EH (cell line): ENCODE measurements at regions not wholly inside any gene's neighbourhood (a gene's known extent, or its start where the extent isn't known, plus 50 kb on each side); places are given as distances from the start of the nearest gene placed in this dataset.
"Not testable (repeated sequence)": the region's sequence is repeated elsewhere in the genome, so short reads cannot be mapped to it uniquely, and the experiment has no call there.

Source experiments
- DNase-seq: peaks from one replicate; pipeline ENCODE4 v3.0.0-alpha.2; 2015; ENCODE audit warnings: low read depth

GRCh38 chr19:30103981-30104380 is 161.9 kb downstream of the URI1 start:
- DNase-seq, result no peak

GRCh38 chr19:30105316-30105715 is 163.3 kb downstream of the URI1 start:
- no peak for DNase-seq

GRCh38 chr19:30105727-30106126 is 163.7 kb downstream of the URI1 start:
- no peak for DNase-seq

- no peak for DNase-seq
Observed at GRCh38 chr19:30106417-30107095, 164.5 kb downstream of the URI1 start.

GRCh38 chr19:30107251-30107650 is 165.2 kb downstream of the URI1 start:
- no peak for DNase-seq

GRCh38 chr19:30109565-30109964 is 167.5 kb downstream of the URI1 start:
- DNase-seq, result no peak

- DNase-seq, result no peak
Observed at GRCh38 chr19:30111021-30111855, 169.2 kb downstream of the URI1 start.

- no peak for DNase-seq
Observed at GRCh38 chr19:30112171-30112570, 170.1 kb downstream of the URI1 start.

- DNase-seq, result no peak
Observed at GRCh38 chr19:30112666-30113065, 170.6 kb downstream of the URI1 start.

- DNase-seq, result no peak
Observed at GRCh38 chr19:30113186-30113585, 171.1 kb downstream of the URI1 start.

GRCh38 chr19:30114095-30114494 is 172.1 kb downstream of the URI1 start:
- DNase-seq, result not testable (repeated sequence)

- no peak for DNase-seq
Observed at GRCh38 chr19:30115947-30116346, 173.9 kb downstream of the URI1 start.

- no peak for DNase-seq
Observed at GRCh38 chr19:30116530-30116929, 174.5 kb downstream of the URI1 start.

- no peak for DNase-seq
Observed at GRCh38 chr19:30116984-30117555, 175.0 kb downstream of the URI1 start.

- DNase-seq, result no peak
Observed at GRCh38 chr19:30117636-30118145, 175.7 kb downstream of the URI1 start.

- DNase-seq, result no peak
Observed at GRCh38 chr19:30118221-30118620, 176.2 kb downstream of the URI1 start.

- DNase-seq, result no peak
Observed at GRCh38 chr19:30118760-30119159, 176.7 kb downstream of the URI1 start.

GRCh38 chr19:30119180-30119908 is 177.3 kb downstream of the URI1 start:
- DNase-seq, result no peak

- DNase-seq, result no peak
Observed at GRCh38 chr19:30120860-30121484, 178.9 kb downstream of the URI1 start.

- DNase-seq, result no peak
Observed at GRCh38 chr19:30122431-30122830, 180.4 kb downstream of the URI1 start.

GRCh38 chr19:30123119-30123518 is 181.1 kb downstream of the URI1 start:
- no peak for DNase-seq

- no peak for DNase-seq
Observed at GRCh38 chr19:30123611-30124010, 181.6 kb downstream of the URI1 start.
